ENCODE measurements at regions not wholly inside any gene's neighbourhood (a gene's known extent, or its start where the extent isn't known, plus 50 kb on each side); places are given as distances from the start of the nearest gene placed in this dataset.

GRCh38 chr13:60328073-60328472 is 68.9 kb upstream of the TDRD3 start:
- no peak for TF ChIP-seq POLR2A (IDR thresholded peaks at IDR 0.05)
- TF ChIP-seq, protein P1, sequence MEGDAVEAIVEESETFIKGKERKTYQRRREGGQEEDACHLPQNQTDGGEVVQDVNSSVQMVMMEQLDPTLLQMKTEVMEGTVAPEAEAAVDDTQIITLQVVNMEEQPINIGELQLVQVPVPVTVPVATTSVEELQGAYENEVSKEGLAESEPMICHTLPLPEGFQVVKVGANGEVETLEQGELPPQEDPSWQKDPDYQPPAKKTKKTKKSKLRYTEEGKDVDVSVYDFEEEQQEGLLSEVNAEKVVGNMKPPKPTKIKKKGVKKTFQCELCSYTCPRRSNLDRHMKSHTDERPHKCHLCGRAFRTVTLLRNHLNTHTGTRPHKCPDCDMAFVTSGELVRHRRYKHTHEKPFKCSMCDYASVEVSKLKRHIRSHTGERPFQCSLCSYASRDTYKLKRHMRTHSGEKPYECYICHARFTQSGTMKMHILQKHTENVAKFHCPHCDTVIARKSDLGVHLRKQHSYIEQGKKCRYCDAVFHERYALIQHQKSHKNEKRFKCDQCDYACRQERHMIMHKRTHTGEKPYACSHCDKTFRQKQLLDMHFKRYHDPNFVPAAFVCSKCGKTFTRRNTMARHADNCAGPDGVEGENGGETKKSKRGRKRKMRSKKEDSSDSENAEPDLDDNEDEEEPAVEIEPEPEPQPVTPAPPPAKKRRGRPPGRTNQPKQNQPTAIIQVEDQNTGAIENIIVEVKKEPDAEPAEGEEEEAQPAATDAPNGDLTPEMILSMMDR (IDR thresholded peaks at IDR 0.05): no peak
